H9 (cell line): ENCODE measurements at regions not wholly inside any gene's neighbourhood (a gene's known extent, or its start where the extent isn't known, plus 50 kb on each side); places are given as distances from the start of the nearest gene placed in this dataset.

ENCODE experiments used
- DNase-seq: peaks from one replicate; pipeline ENCODE4 v3.0.0-alpha.2; 2017
- H2AFZ ChIP-seq: one replicate; pipeline ENCODE4 v1.6.1; 2013; ENCODE audit warnings: mild to moderate bottlenecking, low read length, control low read depth, moderate library complexity
- H2AK5ac ChIP-seq: 2 replicates; pipeline ENCODE4 v1.6.1; 2013; ENCODE audit warnings: low read length, control low read depth, mixed read lengths; ENCODE audit not compliant: insufficient read length
- H2BK120ac ChIP-seq: one replicate; pipeline ENCODE4 v1.6.1; 2013; ENCODE audit warnings: low read depth, mild to moderate bottlenecking, low read length, control low read depth, inconsistent platforms; ENCODE audit not compliant: poor library complexity, severe bottlenecking
- H2BK12ac ChIP-seq: 2 replicates; pipeline ENCODE4 v1.6.1; 2013; ENCODE audit warnings: low read length, control low read depth, mixed read lengths, low read depth; ENCODE audit not compliant: insufficient read length
- H2BK15ac ChIP-seq: 2 replicates; pipeline ENCODE4 v1.6.1; 2013; ENCODE audit warnings: low read depth, low read length, control low read depth
- H2BK20ac ChIP-seq: one replicate; pipeline ENCODE4 v1.6.1; 2013; ENCODE audit warnings: low read depth, mild to moderate bottlenecking, low read length, control low read depth, inconsistent platforms; ENCODE audit not compliant: poor library complexity, severe bottlenecking
- H2BK5ac ChIP-seq: 2 replicates; pipeline ENCODE4 v1.6.1; 2013; ENCODE audit warnings: low read length, control low read depth, mixed read lengths; ENCODE audit not compliant: insufficient read length
- H3K14ac ChIP-seq: 2 replicates; pipeline ENCODE4 v1.6.1; 2013; ENCODE audit warnings: low read length, control low read depth; ENCODE audit not compliant: insufficient read depth
- H3K18ac ChIP-seq: 2 replicates; pipeline ENCODE4 v1.6.1; 2013; ENCODE audit warnings: low read depth, mild to moderate bottlenecking, mixed read lengths, low read length, control low read depth; ENCODE audit not compliant: insufficient read length
- H3K23ac ChIP-seq: 2 replicates; pipeline ENCODE4 v1.6.1; 2013; ENCODE audit warnings: low read length, control low read depth, mixed read lengths, low read depth; ENCODE audit not compliant: insufficient read length
- H3K23me2 ChIP-seq: 2 replicates; pipeline ENCODE4 v1.6.1; 2013; ENCODE audit warnings: low read depth, mild to moderate bottlenecking, mixed read lengths, low read length, control low read depth; ENCODE audit not compliant: insufficient read length, poor library complexity, severe bottlenecking
- H3K27ac ChIP-seq: 2 replicates; pipeline ENCODE4 v1.5.1; 2013; ENCODE audit warnings: low read length, control low read depth, mixed read lengths, low read depth; ENCODE audit not compliant: insufficient read length
- H3K27me3 ChIP-seq: 2 replicates; pipeline ENCODE4 v1.6.1; 2013; ENCODE audit warnings: low read length, control low read depth, inconsistent platforms; ENCODE audit not compliant: insufficient read depth
- H3K4ac ChIP-seq: 2 replicates; pipeline ENCODE4 v1.6.1; 2013; ENCODE audit warnings: low read depth, mild to moderate bottlenecking, control low read depth, inconsistent platforms, low read length, moderate library complexity
- H3K4me1 ChIP-seq: 2 replicates; pipeline ENCODE4 v1.6.1; 2013; ENCODE audit warnings: low read length, control low read depth, inconsistent platforms; ENCODE audit not compliant: insufficient read depth
- H3K4me2 ChIP-seq: 2 replicates; pipeline ENCODE4 v1.6.1; 2013; ENCODE audit warnings: low read length, control low read depth, mixed read lengths; ENCODE audit not compliant: insufficient read length, insufficient read depth
- H3K56ac ChIP-seq: 2 replicates; pipeline ENCODE4 v1.6.1; 2013; ENCODE audit warnings: low read depth, mild to moderate bottlenecking, mixed read lengths, low read length, control low read depth; ENCODE audit not compliant: insufficient read length
- H3K79me1 ChIP-seq: 2 replicates; pipeline ENCODE4 v1.6.1; 2013; ENCODE audit warnings: low read depth, mild to moderate bottlenecking, moderate library complexity, low read length, control low read depth, inconsistent platforms; ENCODE audit not compliant: insufficient read depth, poor library complexity, severe bottlenecking
- H3K79me2 ChIP-seq: 2 replicates; pipeline ENCODE4 v1.6.1; 2013; ENCODE audit warnings: low read length, control low read depth, inconsistent platforms; ENCODE audit not compliant: insufficient read depth
- H3K9ac ChIP-seq: 2 replicates; pipeline ENCODE4 v1.6.1; 2013; ENCODE audit warnings: low read length, control low read depth, mixed read lengths; ENCODE audit not compliant: insufficient read length; ENCODE audit errors: extremely low read depth
- H3K9me3 ChIP-seq: one replicate; pipeline ENCODE4 v1.6.1; 2013; ENCODE audit warnings: low read depth, low read length, inconsistent platforms; ENCODE audit not compliant: control insufficient read depth
- H3T11ph ChIP-seq: one replicate; pipeline ENCODE4 v1.6.1; 2013; ENCODE audit warnings: mild to moderate bottlenecking, low read length, control low read depth, inconsistent platforms
- H4K20me1 ChIP-seq: one replicate; pipeline ENCODE4 v1.6.1; 2013; ENCODE audit not compliant: control insufficient read depth, insufficient read length, insufficient read depth
- H4K5ac ChIP-seq: 2 replicates; pipeline ENCODE4 v1.6.1; 2013; ENCODE audit warnings: low read depth, mild to moderate bottlenecking, mixed read lengths, low read length, control low read depth; ENCODE audit not compliant: insufficient read length
- H4K8ac ChIP-seq: replicated peaks from 2 replicates; pipeline ENCODE4 v1.6.1; 2013; ENCODE audit warnings: low read length, control low read depth, mixed read lengths, low read depth; ENCODE audit not compliant: insufficient read length
- H4K91ac ChIP-seq: 2 replicates; pipeline ENCODE4 v1.6.1; 2013; ENCODE audit warnings: low read depth, mild to moderate bottlenecking, moderate library complexity, mixed read lengths, low read length, control low read depth; ENCODE audit not compliant: insufficient read length
- H3K27ac Mint-ChIP-seq, 3 experiments: 2 replicates in 2 of 3; 3 replicates in 1 of 3; pipeline ENCODE4 v1.8.0; 2020 to 2021; ENCODE audit warnings: mixed read lengths in 3 of 3, mild to moderate bottlenecking in 1 of 3, moderate library complexity in 1 of 3
- H3K27me3 Mint-ChIP-seq: 2 replicates; pipeline ENCODE4 v1.8.0; 2021; ENCODE audit warnings: low read depth, mild to moderate bottlenecking, moderate library complexity, mixed read lengths
- H3K36me3 Mint-ChIP-seq, 3 experiments: 2 replicates in 2 of 3; 3 replicates in 1 of 3; pipeline ENCODE4 v1.8.0; 2020 to 2021; ENCODE audit warnings: low read depth in 3 of 3, mixed read lengths in 3 of 3; ENCODE audit not compliant: insufficient read depth in 1 of 3
- H3K4me1 Mint-ChIP-seq, 2 experiments: 2 replicates each; pipeline ENCODE4 v1.8.0; 2020; ENCODE audit warnings: mixed read lengths in 2 of 2
- H3K4me3 Mint-ChIP-seq, 2 experiments: 2 replicates in 1 of 2; 3 replicates in 1 of 2; pipeline ENCODE4 v1.8.0; 2020 to 2021; ENCODE audit warnings: mild to moderate bottlenecking in 2 of 2, mixed read lengths in 2 of 2, moderate library complexity in 1 of 2
- H3K9me3 Mint-ChIP-seq, 2 experiments: 2 replicates in 1 of 2; 3 replicates in 1 of 2; pipeline ENCODE4 v1.8.0; 2020; ENCODE audit warnings: mild to moderate bottlenecking in 2 of 2, mixed read lengths in 2 of 2, moderate library complexity in 1 of 2
- CTCF ChIP-seq: fragments of 200-600 bp; sonication (generic); conservative IDR thresholded peaks from 3 replicates; pipeline ENCODE4 v1.8.0; 2021; ENCODE audit warnings: antibody characterized with exemption, mild to moderate bottlenecking
- WGBS: extraction: QIAGEN DNeasy Blood & Tissue Kit; methylation state at CpG from one replicate; pipeline ENCODE4 v1.1.7; 2013; ENCODE audit warnings: missing lambda C conversion rate, low lambda C conversion rate, mixed read lengths; ENCODE audit not compliant: insufficient read length; ENCODE audit errors: extremely low coverage; 5-methylcytosine and 5-hydroxymethylcytosine counted together

DNA sequence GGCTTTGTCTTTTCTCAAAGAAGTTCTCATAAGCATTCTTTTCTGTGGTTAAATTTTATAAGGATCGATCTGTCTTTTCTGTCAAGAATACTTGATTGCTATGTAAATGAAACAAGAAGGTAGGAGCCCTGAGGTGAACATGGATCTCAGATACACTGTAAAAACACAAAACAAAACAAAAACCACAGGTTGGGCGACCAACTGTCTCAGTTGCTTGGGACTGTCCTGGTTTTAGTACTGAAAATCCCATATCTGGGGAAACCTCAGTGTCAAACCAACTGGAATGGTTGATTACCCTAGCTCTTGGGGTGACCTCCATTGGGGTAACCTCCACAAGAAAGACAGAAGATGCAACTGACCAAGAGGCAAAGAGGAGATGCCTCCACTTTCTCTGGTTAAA, 55.8 kb upstream of the TMEM178A start:
- Histone ChIP-seq H3K9me3 (no peaks in the 10 kb centered on the region), H3K23me2 (no peaks in the 10 kb centered on the region), H4K20me1 (no peaks in the 10 kb centered on the region), H2BK12ac (no peak overlapping the region), H3K27me3 (no peaks in the 10 kb centered on the region), H2BK15ac (no peak overlapping the region), H2BK5ac (no peak overlapping the region), H3K79me2 (no peaks in the 10 kb centered on the region), H3K4me1 (peaks cover 3% of the 10 kb centered on the region; the same call in 1 of the 2 replicates), H3K79me1 (no peaks in the 10 kb centered on the region), H3K27ac (no peak overlapping the region), H3K9ac (no peak overlapping the region), H3K18ac (no peak overlapping the region), H3K56ac (no peak overlapping the region), H3K23ac (no peak overlapping the region), H3K14ac (no peak overlapping the region), H3K4me2 (no peak overlapping the region), H3T11ph (no peak overlapping the region), H2AK5ac (no peak overlapping the region), H3K4ac (no peak overlapping the region), H4K8ac (no peak overlapping the region), H2BK20ac (no peak overlapping the region), H2AFZ (no peak overlapping the region), H4K91ac (no peak overlapping the region), H2BK120ac (no peak overlapping the region), H4K5ac (no peak overlapping the region)
- H3K36me3 Mint-ChIP-seq, result no peaks in the 10 kb centered on the region
- no peak overlapping the region for H3K4me3 Mint-ChIP-seq
- H3K27me3 Mint-ChIP-seq, result no peaks in the 10 kb centered on the region
- TF ChIP-seq CTCF, result no peak
- no CpG with 5 or more reads among the region's 2 CpGs for WGBS
- peaks cover 17 to 26% of the 10 kb centered on the region in 2 experiments for H3K4me1 Mint-ChIP-seq
- H3K9me3 Mint-ChIP-seq, result no peaks in the 10 kb centered on the region
- no peak overlapping the region for H3K27ac Mint-ChIP-seq
- DNase-seq, result no peak
